ENCODE measurements at regions not wholly inside any gene's neighbourhood (a gene's known extent, or its start where the extent isn't known, plus 50 kb on each side); places are given as distances from the start of the nearest gene placed in this dataset.

DNA sequence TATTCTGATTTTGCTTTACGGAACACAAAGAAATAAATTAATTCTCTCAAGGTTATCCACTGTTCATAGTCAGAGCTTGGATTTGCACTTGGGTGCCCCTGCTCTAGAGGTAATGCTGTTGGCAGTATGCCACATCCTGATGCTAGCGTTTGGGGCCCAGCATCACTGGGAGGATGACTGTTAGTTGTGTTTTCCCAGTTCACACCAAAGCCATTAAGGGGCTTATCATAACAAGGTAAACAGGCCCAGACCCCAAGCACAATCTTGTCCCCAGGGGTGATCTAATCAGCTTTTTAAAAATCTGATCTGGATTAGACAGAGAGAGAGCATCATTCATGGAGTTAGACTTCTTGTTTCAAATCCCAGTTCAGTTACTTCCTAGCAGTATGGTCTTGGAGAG lies 60.2 kb upstream of the PBX1 start (continued):
- TF ChIP-seq FOXM1 (IDR thresholded peaks at IDR 0.05; ENCODE audit: low read depth) (no peak), RAD21 (IDR thresholded peaks at IDR 0.05; ENCODE audit: low read length) (no peak)

- H3K27ac ChIP-seq (ENCODE audit: low read depth in 2 of 2, low read length in 1 of 2): no peak overlapping the region
- H4K20me1 ChIP-seq (ENCODE audit: insufficient read depth): no peaks in the 10 kb centered on the region
- no peak overlapping the region for H2AFZ ChIP-seq (ENCODE audit: low read depth)
- H3K27me3 ChIP-seq (ENCODE audit: insufficient read depth): no peaks in the 10 kb centered on the region
- H3K9me2 ChIP-seq: no peaks in the 10 kb centered on the region
- TF ChIP-seq CTCF (IDR thresholded peaks at IDR 0.05) (no peak), NRF1 (IDR thresholded peaks at IDR 0.05; ENCODE audit: low read depth, low read length) (no peak), FOXJ3 (CRISPR knock-in tag; IDR thresholded peaks at IDR 0.05) (no peak), EZH2phosphoT487 (IDR thresholded peaks at IDR 0.05; ENCODE audit: borderline replicate concordance, low read depth) (no peak), YY1 (IDR thresholded peaks at IDR 0.05; ENCODE audit: low read depth) (no peak), GABPA (IDR thresholded peaks at IDR 0.05; ENCODE audit: low read depth) (no peak), USF2 (IDR thresholded peaks at IDR 0.05; ENCODE audit: borderline replicate concordance, low read depth, low read length) (no peak), GATA2 (CRISPR knock-in tag; IDR thresholded peaks at IDR 0.05) (no peak), NFIC (IDR thresholded peaks at IDR 0.05; ENCODE audit: borderline replicate concordance) (no peak), RAD21 (IDR thresholded peaks at IDR 0.05; ENCODE audit: low read length) (no peak), TAF1 (IDR thresholded peaks at IDR 0.05; ENCODE audit: borderline replicate concordance, low read depth, low read length) (no peak), REST (IDR thresholded peaks at IDR 0.05; ENCODE audit: low read depth, low read length) (no peak), POLR2AphosphoS5 (IDR thresholded peaks at IDR 0.05; ENCODE audit: low read depth, low read length) (no peak)
- no peaks in the 10 kb centered on the region for H3K79me2 ChIP-seq (ENCODE audit: insufficient read depth)
- POLR2A ChIA-PET: no interaction called here
- 24% methylated on average over 1 of the region's 1 CpG for WGBS (ENCODE audit: low lambda C conversion rate)
- DNase-seq: no peak
- no peaks in the 10 kb centered on the region for H3F3A ChIP-seq (replicated peaks; ENCODE audit: insufficient read depth)
- no peak overlapping the region for H3K4me3 ChIP-seq (ENCODE audit: low read depth in 2 of 2, low read length in 1 of 2)
- H3K9me3 ChIP-seq: no peaks in the 10 kb centered on the region
- H3K4me1 ChIP-seq (ENCODE audit: control insufficient read depth in 1 of 2, insufficient read depth in 2 of 2, low read depth in 1 of 2, low read length in 1 of 2): no peaks in the 10 kb centered on the region
- no peak overlapping the region for H3K4me2 ChIP-seq
- no peaks in the 10 kb centered on the region for H3K36me3 ChIP-seq (replicated peaks in 1 of 2; ENCODE audit: control insufficient read depth in 1 of 2, insufficient read depth in 2 of 2, low read length in 1 of 2)
- no peak overlapping the region for H3K9ac ChIP-seq
- CTCF ChIA-PET: interaction anchor here (0.6 kb wide), 1 partner anchor 176 kb away, joined by 3 read pairs; no protein-coding TSS in a partner anchor
These were observed 54.2 kb upstream of the PBX1 start for GRCh38 chr1:164504749-164505148.

Small RNA genes in the stretch of these regions (small RNA-seq; reads per million reads assigned to genes)
- gene RF00012: 0 reads per million in 7 experiments
- 0 to 1.6 (median 0.43) reads per million in 7 experiments for gene RNA5SP62
- 0 to 0.10 (median 0) reads per million in 7 experiments for gene RNA5SP63
- gene RNU5F-6P: 0 reads per million in 7 experiments

Data from SK-N-SH (cell line).